WTC11 (cell line): ENCODE measurements at regions not wholly inside any gene's neighbourhood (a gene's known extent, or its start where the extent isn't known, plus 50 kb on each side); places are given as distances from the start of the nearest gene placed in this dataset.
"Not testable (repeated sequence)": the region's sequence is repeated elsewhere in the genome, so short reads cannot be mapped to it uniquely, and the experiment has no call there.

Experiments
- ATAC-seq: fragments of 200-7000 bp; cut with Tn5 transposase; 2 replicates; pipeline ENCODE4 v1.10.0; 2021; ENCODE audit warnings: mild to moderate bottlenecking, moderate library complexity
- CTCF ChIA-PET: fragments of 300-600 bp; sonication (Branson Sonifier 250); formaldehyde crosslinking; loops from one replicate; lab custom pipeline; 2021; ENCODE audit warnings: antibody characterized with exemption; lab: Charles Lee
- POLR2A ChIA-PET: fragments of 350-600 bp; sonication (Branson Sonifier 250); formaldehyde crosslinking; loops from one replicate; lab custom pipeline; 2021; ENCODE audit warnings: antibody characterized with exemption; lab: Charles Lee
- DNase-seq: peaks from one replicate; pipeline ENCODE4 v3.0.0; 2021; ENCODE audit warnings: low spot score
- H3K27ac Mint-ChIP-seq: 2 replicates; pipeline ENCODE4 v1.8.0; 2021; ENCODE audit warnings: mixed read lengths
- H3K27me3 Mint-ChIP-seq: 2 replicates; pipeline ENCODE4 v1.8.0; 2021; ENCODE audit warnings: low read depth, mild to moderate bottlenecking, moderate library complexity, mixed read lengths
- H3K36me3 Mint-ChIP-seq: 2 replicates; pipeline ENCODE4 v1.8.0; 2021; ENCODE audit warnings: mixed read lengths
- H3K4me1 Mint-ChIP-seq: 2 replicates; pipeline ENCODE4 v1.8.0; 2022; ENCODE audit warnings: mixed read lengths
- H3K4me3 Mint-ChIP-seq: 2 replicates; pipeline ENCODE4 v1.8.0; 2021; ENCODE audit warnings: mild to moderate bottlenecking, moderate library complexity, mixed read lengths
- H3K9me3 Mint-ChIP-seq: 2 replicates; pipeline ENCODE4 v1.8.0; 2021; ENCODE audit warnings: mixed read lengths
- CBFB ChIP-seq: sonication (generic); formaldehyde crosslinking; IDR thresholded peaks from 2 replicates; pipeline ENCODE4 v1.8.1; 2022; ENCODE audit warnings: mild to moderate bottlenecking, low read depth, missing genetic modification reagents
- FOXP1 ChIP-seq: sonication (generic); formaldehyde crosslinking; IDR thresholded peaks from 2 replicates; pipeline ENCODE4 v1.8.0; 2022; ENCODE audit warnings: missing genetic modification reagents, mild to moderate bottlenecking, moderate library complexity, borderline replicate concordance
- GABPB1 ChIP-seq: sonication (generic); formaldehyde crosslinking; IDR thresholded peaks from 2 replicates; pipeline ENCODE4 v1.8.1; 2023; ENCODE audit warnings: mild to moderate bottlenecking, missing genetic modification reagents
- NFATC4 ChIP-seq: fragments of 250-450 bp; sonication (Bioruptor Pico); IDR thresholded peaks from 2 replicates; pipeline ENCODE4 v1.9.0; 2021; ENCODE audit warnings: mild to moderate bottlenecking
- RELA ChIP-seq: sonication (generic); formaldehyde crosslinking; IDR thresholded peaks from 2 replicates; pipeline ENCODE4 v1.8.1; 2022; ENCODE audit warnings: missing genetic modification reagents, mild to moderate bottlenecking, borderline replicate concordance
- ZNF317 ChIP-seq: sonication (generic); formaldehyde crosslinking; IDR thresholded peaks from 2 replicates; pipeline ENCODE4 v1.8.1; 2023; ENCODE audit warnings: low read depth, mild to moderate bottlenecking, moderate library complexity, missing genetic modification reagents, borderline replicate concordance
- ZNF396 ChIP-seq: fragments of 250-450 bp; sonication (Bioruptor Pico); IDR thresholded peaks from 2 replicates; pipeline ENCODE4 v1.8.0; 2021; ENCODE audit warnings: mild to moderate bottlenecking, moderate library complexity, borderline replicate concordance
- TF ChIP-seq, protein P1 (sequence below): sonication (generic); formaldehyde crosslinking; IDR thresholded peaks from 2 replicates; pipeline ENCODE4 v1.8.1; 2023; ENCODE audit warnings: mild to moderate bottlenecking, missing genetic modification reagents, borderline replicate concordance
- TF ChIP-seq, protein P2 (sequence below): sonication (generic); formaldehyde crosslinking; IDR thresholded peaks from 2 replicates; pipeline ENCODE4 v1.8.0; 2022; ENCODE audit warnings: mild to moderate bottlenecking, missing genetic modification reagents
- TF ChIP-seq, protein P3 (sequence below): fragments of 250-450 bp; sonication (Bioruptor Pico); IDR thresholded peaks from 2 replicates; pipeline ENCODE4 v2.1.2; 2022; ENCODE audit warnings: mild to moderate bottlenecking, moderate library complexity
- TF ChIP-seq, protein P4 (sequence below): sonication (generic); formaldehyde crosslinking; IDR thresholded peaks from 2 replicates; pipeline ENCODE4 v1.8.1; 2022; ENCODE audit warnings: missing genetic modification reagents, borderline replicate concordance
- TF ChIP-seq, protein P5 (sequence below): fragments of 250-450 bp; sonication (Bioruptor Pico); conservative IDR thresholded peaks from 2 replicates; pipeline ENCODE4 v1.9.0; 2021; ENCODE audit warnings: mild to moderate bottlenecking
- TF ChIP-seq, protein P6 (sequence below): sonication (generic); formaldehyde crosslinking; IDR thresholded peaks from 2 replicates; pipeline ENCODE4 v1.8.1; 2023; ENCODE audit warnings: mild to moderate bottlenecking, missing genetic modification reagents

DNA sequence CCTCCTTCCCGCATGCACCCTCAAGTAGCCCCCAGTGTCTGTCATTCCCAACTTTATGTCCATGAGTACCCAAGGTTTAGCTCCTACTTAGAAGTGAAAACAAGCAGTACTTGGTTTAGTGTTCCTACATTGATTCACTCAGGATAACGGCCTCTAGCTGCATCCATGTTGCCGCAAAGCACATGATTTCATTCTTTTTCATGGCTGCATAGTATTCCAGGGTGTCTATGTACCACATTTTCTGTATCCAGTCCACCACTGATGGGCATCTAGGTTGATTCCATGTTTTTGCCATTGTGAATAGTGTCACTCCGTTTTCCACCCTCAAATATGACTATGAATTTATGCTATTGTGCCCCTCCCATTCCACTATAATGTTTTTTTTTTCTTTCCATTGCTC is 130.5 kb upstream of the MXRA5 start (continued):
- TF ChIP-seq, protein P1, sequence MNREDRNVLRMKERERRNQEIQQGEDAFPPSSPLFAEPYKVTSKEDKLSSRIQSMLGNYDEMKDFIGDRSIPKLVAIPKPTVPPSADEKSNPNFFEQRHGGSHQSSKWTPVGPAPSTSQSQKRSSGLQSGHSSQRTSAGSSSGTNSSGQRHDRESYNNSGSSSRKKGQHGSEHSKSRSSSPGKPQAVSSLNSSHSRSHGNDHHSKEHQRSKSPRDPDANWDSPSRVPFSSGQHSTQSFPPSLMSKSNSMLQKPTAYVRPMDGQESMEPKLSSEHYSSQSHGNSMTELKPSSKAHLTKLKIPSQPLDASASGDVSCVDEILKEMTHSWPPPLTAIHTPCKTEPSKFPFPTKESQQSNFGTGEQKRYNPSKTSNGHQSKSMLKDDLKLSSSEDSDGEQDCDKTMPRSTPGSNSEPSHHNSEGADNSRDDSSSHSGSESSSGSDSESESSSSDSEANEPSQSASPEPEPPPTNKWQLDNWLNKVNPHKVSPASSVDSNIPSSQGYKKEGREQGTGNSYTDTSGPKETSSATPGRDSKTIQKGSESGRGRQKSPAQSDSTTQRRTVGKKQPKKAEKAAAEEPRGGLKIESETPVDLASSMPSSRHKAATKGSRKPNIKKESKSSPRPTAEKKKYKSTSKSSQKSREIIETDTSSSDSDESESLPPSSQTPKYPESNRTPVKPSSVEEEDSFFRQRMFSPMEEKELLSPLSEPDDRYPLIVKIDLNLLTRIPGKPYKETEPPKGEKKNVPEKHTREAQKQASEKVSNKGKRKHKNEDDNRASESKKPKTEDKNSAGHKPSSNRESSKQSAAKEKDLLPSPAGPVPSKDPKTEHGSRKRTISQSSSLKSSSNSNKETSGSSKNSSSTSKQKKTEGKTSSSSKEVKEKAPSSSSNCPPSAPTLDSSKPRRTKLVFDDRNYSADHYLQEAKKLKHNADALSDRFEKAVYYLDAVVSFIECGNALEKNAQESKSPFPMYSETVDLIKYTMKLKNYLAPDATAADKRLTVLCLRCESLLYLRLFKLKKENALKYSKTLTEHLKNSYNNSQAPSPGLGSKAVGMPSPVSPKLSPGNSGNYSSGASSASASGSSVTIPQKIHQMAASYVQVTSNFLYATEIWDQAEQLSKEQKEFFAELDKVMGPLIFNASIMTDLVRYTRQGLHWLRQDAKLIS (CRISPR knock-in tag), result no peak
- TF ChIP-seq RELA (CRISPR knock-in tag) (no peak), FOXP1 (CRISPR knock-in tag) (no peak), CBFB (CRISPR knock-in tag) (no peak), GABPB1 (no peak), ZNF317 (CRISPR knock-in tag) (no peak)
- TF ChIP-seq, protein P2, sequence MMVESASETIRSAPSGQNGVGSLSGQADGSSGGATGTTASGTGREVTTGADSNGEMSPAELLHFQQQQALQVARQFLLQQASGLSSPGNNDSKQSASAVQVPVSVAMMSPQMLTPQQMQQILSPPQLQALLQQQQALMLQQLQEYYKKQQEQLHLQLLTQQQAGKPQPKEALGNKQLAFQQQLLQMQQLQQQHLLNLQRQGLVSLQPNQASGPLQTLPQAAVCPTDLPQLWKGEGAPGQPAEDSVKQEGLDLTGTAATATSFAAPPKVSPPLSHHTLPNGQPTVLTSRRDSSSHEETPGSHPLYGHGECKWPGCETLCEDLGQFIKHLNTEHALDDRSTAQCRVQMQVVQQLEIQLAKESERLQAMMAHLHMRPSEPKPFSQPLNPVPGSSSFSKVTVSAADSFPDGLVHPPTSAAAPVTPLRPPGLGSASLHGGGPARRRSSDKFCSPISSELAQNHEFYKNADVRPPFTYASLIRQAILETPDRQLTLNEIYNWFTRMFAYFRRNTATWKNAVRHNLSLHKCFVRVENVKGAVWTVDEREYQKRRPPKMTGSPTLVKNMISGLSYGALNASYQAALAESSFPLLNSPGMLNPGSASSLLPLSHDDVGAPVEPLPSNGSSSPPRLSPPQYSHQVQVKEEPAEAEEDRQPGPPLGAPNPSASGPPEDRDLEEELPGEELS (CRISPR knock-in tag), result no peak

DNA sequence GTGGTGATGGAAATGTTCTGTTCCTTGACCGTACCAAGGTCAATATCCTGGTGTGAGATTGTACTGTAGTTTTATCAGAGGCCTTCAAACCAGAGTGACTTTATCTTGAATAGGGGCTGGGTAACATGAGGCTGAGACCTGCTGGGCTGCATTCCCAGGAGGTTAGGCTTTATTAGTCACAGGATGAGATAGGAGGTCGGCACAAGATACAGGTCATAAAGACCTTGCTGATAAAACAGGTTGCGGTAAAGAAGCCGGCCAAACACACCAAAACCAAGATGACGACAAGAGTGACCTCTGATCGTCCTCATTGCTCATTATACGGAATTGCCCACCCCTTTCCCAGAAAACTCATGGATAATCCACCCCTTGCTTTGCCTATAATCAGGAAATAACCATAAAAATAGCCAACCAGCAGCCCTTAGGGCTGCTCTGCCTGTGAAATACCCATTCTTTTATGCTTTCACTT is 123.8 kb upstream of the MXRA5 start:
- DNase-seq, H3K4me1 Mint-ChIP-seq, ATAC-seq, H3K4me3 Mint-ChIP-seq, H3K27ac Mint-ChIP-seq, H3K36me3 Mint-ChIP-seq, CTCF ChIA-PET, H3K27me3 Mint-ChIP-seq, POLR2A ChIA-PET, H3K9me3 Mint-ChIP-seq: not testable (repeated sequence)

DNA sequence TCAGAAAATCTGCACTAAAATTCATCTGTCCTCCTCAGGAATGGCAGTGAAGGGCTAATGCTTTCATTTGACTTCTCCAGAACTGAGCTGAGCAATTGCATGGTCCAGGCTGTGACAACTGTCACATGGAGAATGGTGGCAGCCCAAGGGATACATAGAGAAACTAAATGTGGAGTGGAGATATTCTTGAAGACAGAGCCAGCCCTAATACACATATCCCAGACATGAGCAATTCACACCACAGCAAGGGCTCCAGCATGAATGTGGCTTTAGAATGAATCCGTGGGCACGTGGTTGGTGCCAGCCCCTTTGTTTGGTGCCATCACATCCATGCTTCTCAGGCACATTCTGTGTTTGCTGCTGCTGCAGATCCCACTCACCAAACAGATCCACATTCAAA is 121.6 kb upstream of the MXRA5 start:
- no peak overlapping the region for H3K4me3 Mint-ChIP-seq
- TF ChIP-seq NFATC4 (CRISPR knock-in tag), result no peak
- TF ChIP-seq, protein P3, sequence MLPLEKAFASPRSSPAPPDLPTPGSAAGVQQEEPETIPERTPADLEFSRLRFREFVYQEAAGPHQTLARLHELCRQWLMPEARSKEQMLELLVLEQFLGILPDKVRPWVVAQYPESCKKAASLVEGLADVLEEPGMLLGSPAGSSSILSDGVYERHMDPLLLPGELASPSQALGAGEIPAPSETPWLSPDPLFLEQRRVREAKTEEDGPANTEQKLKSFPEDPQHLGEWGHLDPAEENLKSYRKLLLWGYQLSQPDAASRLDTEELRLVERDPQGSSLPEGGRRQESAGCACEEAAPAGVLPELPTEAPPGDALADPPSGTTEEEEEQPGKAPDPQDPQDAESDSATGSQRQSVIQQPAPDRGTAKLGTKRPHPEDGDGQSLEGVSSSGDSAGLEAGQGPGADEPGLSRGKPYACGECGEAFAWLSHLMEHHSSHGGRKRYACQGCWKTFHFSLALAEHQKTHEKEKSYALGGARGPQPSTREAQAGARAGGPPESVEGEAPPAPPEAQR (CRISPR knock-in tag), result no peak
- ChIA-PET CTCF (no interaction called here), POLR2A (no interaction called here)
- H3K9me3 Mint-ChIP-seq, result peaks cover 7% of the 10 kb centered on the region; the same call in 1 of the 2 replicates
- peaks cover 2% of the 10 kb centered on the region; the same call in 1 of the 2 replicates for H3K27me3 Mint-ChIP-seq
- DNase-seq, result no peak
- H3K27ac Mint-ChIP-seq, result no peak overlapping the region
- no peak for ATAC-seq
- no peaks in the 10 kb centered on the region for H3K36me3 Mint-ChIP-seq
- no peaks in the 10 kb centered on the region for H3K4me1 Mint-ChIP-seq

DNA sequence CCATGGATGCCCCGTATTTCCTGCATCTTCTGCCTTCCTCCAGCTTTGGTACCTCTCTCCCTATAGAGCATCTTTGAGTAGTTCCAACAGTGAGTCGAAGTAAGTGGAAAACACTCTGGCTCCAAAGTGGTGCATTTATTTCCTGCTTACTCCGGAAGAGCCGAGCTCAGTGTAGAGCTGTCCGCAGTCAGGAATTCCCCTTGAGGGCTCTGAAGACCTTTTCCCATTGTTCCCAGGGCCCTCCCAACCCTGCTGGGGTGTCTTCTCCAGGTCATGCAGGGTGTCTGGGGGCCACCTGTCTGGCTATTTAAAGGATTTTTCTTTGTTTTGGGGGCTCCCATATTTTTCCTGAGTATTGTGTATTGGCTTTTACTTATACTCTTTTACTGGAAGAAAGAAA is 118.6 kb upstream of the MXRA5 start:
- H3K36me3 Mint-ChIP-seq, result no peaks in the 10 kb centered on the region
- ChIA-PET CTCF (interaction anchor here (0.5 kb wide), 1 partner anchor 589 kb away, joined by 3 read pairs; no protein-coding TSS in a partner anchor), POLR2A (no interaction called here)
- TF ChIP-seq GABPB1, result no peak
- TF ChIP-seq, protein P4, sequence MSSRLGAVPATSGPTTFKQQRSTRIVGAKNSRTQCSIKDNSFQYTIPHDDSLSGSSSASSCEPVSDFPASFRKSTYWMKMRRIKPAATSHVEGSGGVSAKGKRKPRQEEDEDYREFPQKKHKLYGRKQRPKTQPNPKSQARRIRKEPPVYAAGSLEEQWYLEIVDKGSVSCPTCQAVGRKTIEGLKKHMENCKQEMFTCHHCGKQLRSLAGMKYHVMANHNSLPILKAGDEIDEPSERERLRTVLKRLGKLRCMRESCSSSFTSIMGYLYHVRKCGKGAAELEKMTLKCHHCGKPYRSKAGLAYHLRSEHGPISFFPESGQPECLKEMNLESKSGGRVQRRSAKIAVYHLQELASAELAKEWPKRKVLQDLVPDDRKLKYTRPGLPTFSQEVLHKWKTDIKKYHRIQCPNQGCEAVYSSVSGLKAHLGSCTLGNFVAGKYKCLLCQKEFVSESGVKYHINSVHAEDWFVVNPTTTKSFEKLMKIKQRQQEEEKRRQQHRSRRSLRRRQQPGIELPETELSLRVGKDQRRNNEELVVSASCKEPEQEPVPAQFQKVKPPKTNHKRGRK (CRISPR knock-in tag), result no peak
- TF ChIP-seq ZNF396 (CRISPR knock-in tag), result no peak
- TF ChIP-seq, protein P5, sequence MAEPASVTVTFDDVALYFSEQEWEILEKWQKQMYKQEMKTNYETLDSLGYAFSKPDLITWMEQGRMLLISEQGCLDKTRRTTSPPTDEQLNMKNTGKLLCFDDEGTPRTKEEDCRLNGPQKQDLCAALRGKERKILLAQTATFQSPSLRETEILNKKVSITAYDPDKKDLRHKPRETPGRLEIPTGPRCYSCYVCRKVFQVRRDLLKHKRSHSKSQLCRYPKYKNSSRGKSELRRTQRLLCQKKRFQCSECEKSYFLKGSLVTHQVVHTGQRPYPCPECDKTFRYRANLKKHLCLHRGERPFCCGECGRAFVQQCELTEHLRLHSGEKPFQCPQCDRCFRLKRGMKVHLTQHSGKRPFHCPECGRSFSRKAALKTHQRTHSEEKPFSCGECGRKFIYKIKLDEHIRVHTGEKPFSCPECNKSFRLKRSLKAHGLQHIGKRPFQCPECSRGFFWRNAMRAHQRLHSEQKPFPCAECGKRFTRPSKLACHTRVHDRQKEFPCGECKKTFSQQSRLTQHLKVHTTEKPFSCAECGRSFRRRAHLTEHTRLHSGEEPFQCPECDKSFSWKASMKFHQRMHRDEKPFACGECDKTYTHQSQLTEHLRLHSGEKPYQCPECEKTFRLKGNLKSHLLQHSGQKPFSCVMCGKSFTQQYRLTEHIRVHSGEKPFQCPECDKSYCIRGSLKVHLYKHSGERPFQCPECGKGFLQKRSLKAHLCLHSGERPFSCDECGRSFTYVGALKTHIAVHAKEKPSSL, result no peak
- TF ChIP-seq, protein P6, sequence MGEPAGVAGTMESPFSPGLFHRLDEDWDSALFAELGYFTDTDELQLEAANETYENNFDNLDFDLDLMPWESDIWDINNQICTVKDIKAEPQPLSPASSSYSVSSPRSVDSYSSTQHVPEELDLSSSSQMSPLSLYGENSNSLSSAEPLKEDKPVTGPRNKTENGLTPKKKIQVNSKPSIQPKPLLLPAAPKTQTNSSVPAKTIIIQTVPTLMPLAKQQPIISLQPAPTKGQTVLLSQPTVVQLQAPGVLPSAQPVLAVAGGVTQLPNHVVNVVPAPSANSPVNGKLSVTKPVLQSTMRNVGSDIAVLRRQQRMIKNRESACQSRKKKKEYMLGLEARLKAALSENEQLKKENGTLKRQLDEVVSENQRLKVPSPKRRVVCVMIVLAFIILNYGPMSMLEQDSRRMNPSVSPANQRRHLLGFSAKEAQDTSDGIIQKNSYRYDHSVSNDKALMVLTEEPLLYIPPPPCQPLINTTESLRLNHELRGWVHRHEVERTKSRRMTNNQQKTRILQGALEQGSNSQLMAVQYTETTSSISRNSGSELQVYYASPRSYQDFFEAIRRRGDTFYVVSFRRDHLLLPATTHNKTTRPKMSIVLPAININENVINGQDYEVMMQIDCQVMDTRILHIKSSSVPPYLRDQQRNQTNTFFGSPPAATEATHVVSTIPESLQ (CRISPR knock-in tag), result no peak
- H3K4me1 Mint-ChIP-seq, result peaks cover 14% of the 10 kb centered on the region
- H3K4me3 Mint-ChIP-seq, result no peak overlapping the region
- peaks cover 7% of the 10 kb centered on the region; the same call in 1 of the 2 replicates for H3K9me3 Mint-ChIP-seq
- peaks cover 2% of the 10 kb centered on the region; the same call in 1 of the 2 replicates for H3K27me3 Mint-ChIP-seq
- no peak for ATAC-seq
- DNase-seq, result no peak
- no peak overlapping the region for H3K27ac Mint-ChIP-seq
